ENCODE measurements at regions not wholly inside any gene's neighbourhood (a gene's known extent, or its start where the extent isn't known, plus 50 kb on each side); places are given as distances from the start of the nearest gene placed in this dataset.

GRCh38 chr6:149185799-149186357 lies 131.6 kb upstream of the TAB2 start:
- DNase-seq, result no peak

- DNase-seq, result no peak
Measured at GRCh38 chr6:149186873-149187272, 130.6 kb upstream of the TAB2 start.

GRCh38 chr6:149190224-149190831 lies 127.2 kb upstream of the TAB2 start:
- peak; percentile 56 for DNase-seq

GRCh38 chr6:149194820-149195558 lies 122.5 kb upstream of the TAB2 start:
- DNase-seq, result no peak

GRCh38 chr6:149196091-149196490 lies 121.4 kb upstream of the TAB2 start:
- no peak for DNase-seq

GRCh38 chr6:149197482-149197881 lies 120.0 kb upstream of the TAB2 start:
- no peak for DNase-seq

- DNase-seq, result no peak
Measured at GRCh38 chr6:149198265-149198664, 119.2 kb upstream of the TAB2 start.

- DNase-seq, result no peak
Measured at GRCh38 chr6:149200282-149200945, 117.1 kb upstream of the TAB2 start.

GRCh38 chr6:149201068-149201655 lies 116.3 kb upstream of the TAB2 start:
- no peak for DNase-seq

GRCh38 chr6:149202100-149202499 lies 115.4 kb upstream of the TAB2 start:
- no peak for DNase-seq

- DNase-seq, result no peak
Measured at GRCh38 chr6:149202952-149203351, 114.6 kb upstream of the TAB2 start.

GRCh38 chr6:149203509-149203908 lies 114.0 kb upstream of the TAB2 start:
- DNase-seq, result no peak

- DNase-seq, result no peak
Measured at GRCh38 chr6:149208134-149208601, 109.3 kb upstream of the TAB2 start.

GRCh38 chr6:149209871-149210775 lies 107.4 kb upstream of the TAB2 start:
- DNase-seq, result peak; percentile 40

- peak; percentile 33 for DNase-seq
Measured at GRCh38 chr6:149211046-149211571, 106.4 kb upstream of the TAB2 start.

GRCh38 chr6:149212206-149212605 lies 105.3 kb upstream of the TAB2 start:
- no peak for DNase-seq

GRCh38 chr6:149212892-149213801 lies 104.4 kb upstream of the TAB2 start:
- DNase-seq, result peak; percentile 13

- no peak for DNase-seq
Measured at GRCh38 chr6:149213829-149214228, 103.7 kb upstream of the TAB2 start.

- DNase-seq, result no peak
Measured at GRCh38 chr6:149216459-149216858, 101.1 kb upstream of the TAB2 start.

- DNase-seq, result peak; percentile 20
Measured at GRCh38 chr6:149217466-149217888, 100.0 kb upstream of the TAB2 start.

GRCh38 chr6:149218471-149218870 lies 99.0 kb upstream of the TAB2 start:
- no peak for DNase-seq
